GM21737 (cell line): ENCODE measurements at regions not wholly inside any gene's neighbourhood (a gene's known extent, or its start where the extent isn't known, plus 50 kb on each side); places are given as distances from the start of the nearest gene placed in this dataset.

Experiments used
- ATAC-seq: cut with Tn5 transposase; IDR thresholded peaks from one replicate; pipeline ENCODE4 v1.9.1; 2021; ENCODE audit warnings: mild to moderate bottlenecking, moderate library complexity; ENCODE audit not compliant: unreplicated experiment

DNA sequence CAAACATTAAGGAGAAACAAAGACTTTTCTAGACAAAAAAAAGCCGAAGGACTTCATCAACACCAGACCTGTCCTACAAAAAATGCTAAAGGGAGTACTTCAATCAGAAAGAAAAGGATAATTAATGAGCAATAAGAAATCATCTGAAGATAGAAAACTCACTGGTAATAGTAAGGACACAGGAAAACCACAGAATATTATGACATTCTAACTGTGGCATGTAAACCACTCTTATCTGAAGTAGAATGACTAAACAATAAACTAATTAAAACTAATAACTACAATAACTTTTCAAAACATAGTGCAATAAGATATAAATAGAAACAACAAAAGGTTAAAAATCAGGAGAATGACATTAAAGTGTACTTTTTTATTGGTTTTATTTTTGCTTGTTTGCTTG lies 584.5 kb upstream of the CCDC54 start:
- ATAC-seq: no peak

- no peak for ATAC-seq
Observed at GRCh38 chr3:106794442-106794841, 582.8 kb upstream of the CCDC54 start.

DNA sequence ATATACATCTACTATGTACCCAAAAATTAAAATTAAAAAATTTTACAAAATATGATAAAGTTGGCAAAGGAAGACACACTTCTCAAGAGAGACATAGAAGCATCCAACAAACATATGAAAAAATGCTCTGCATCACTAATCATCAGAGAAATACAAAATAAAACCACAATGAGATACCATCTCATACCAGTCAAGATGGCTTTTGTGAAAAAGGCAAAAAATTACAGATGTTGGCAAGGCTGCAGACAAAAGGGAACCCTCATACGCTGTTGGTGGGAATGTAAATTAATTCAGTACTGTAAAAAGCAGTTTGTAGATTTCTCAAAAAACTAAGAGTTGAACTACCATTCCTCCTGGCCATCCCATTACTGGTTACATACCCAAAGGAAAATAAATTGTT lies 581.7 kb upstream of the CCDC54 start:
- no peak for ATAC-seq

- no peak for ATAC-seq
Observed at GRCh38 chr3:106797461-106797860, 579.8 kb upstream of the CCDC54 start.

GRCh38 chr3:106805625-106806024 lies 571.6 kb upstream of the CCDC54 start:
- no peak for ATAC-seq

DNA sequence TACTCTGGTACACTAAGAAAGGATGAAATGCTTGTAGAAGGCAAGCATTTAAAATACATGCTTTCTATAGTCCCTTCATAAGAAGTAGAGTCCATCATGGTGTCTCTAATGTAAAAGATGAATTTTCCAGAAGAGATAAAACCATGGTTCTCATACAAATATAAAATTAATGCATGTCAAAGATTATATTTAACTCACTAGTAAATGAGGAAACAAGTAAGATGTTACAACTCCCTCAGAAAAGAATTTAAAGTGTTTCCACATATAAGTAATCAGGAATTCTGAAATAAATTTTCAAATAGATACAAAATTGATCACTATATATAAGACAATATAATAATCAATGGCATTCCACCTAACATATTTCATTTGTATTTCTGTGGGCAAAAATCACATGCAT lies 570.3 kb upstream of the CCDC54 start:
- no peak for ATAC-seq

DNA sequence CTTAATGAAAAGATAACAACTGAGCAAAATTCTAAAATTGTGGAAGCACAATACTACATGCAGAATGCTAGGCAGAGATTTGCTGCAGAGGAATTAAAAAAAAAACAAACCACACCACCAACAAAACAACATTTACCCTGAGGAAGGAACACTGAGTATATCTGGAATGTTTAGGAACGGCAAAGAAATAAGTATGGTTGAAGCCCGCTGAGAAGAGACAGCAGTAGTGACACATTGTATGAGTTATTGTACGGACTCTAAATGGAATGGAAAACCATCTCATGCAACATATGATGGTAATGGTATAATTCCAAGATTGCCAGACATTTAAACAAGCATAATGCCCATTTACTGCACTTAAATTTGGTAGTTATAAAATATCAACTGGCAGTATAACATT lies 568.2 kb upstream of the CCDC54 start:
- no peak for ATAC-seq

- ATAC-seq: no peak
Observed at GRCh38 chr3:106809623-106810299, 567.5 kb upstream of the CCDC54 start.

GRCh38 chr3:106810300-106810875 lies 566.9 kb upstream of the CCDC54 start:
- ATAC-seq: no peak

DNA sequence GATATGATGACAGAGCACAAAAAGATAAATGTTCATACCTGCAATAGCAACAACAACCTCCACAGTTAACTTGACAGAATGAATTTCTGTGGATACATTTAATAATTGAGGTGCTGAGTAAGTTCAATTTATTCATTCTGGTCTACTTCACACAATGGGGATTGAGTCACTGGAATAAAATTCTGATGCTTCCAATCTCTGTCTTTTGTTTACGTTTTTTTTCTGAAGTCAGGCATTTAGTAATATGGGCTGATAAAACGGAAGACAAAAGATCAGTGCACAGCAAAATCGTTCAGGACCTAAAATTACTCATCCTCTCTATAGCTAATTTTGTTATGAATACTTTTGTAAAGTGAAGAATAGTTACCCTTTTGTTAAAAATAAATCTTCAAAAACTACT lies 565.9 kb upstream of the CCDC54 start:
- ATAC-seq: no peak

DNA sequence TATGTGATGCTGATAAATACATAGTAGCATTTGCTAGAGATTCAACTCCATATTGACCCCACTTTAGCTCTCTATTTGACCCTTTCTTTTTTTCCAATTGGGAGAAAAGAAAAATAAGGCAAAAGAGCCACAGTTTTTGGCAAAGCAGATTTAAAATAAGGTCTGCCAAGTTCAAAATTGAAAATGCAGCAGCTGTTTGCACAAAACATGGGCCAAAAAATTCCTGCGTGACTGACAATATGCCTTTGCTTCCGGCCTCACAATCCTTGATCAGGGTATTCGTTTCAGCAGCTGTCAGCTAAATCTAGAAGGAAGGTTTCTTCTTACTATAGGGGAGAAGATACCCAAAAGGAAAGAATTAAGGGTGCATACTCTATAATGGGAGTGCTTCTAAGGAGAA lies 563.5 kb upstream of the CCDC54 start:
- ATAC-seq: no peak

DNA sequence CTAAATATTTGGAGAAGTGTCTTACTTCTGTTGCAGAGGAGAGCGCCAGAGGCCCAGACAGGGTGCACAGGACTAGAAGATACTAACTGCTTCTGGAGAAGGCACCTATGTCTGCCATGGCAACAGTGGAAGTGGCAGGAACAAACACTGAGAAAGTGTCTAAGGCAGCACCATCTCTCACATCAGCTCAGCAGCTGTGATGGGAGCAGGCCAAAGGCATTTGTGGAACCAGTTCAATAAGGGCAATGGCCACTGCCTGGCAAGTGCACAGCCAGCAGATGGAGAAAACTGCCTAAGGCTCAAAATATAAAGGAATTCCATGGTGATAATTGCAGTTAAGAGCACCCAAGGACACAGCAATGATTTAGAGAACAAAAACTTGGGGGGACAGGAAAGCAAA lies 563.0 kb upstream of the CCDC54 start:
- ATAC-seq: no peak

GRCh38 chr3:106816838-106817237 lies 560.4 kb upstream of the CCDC54 start:
- no peak for ATAC-seq

- ATAC-seq: no peak
Observed at GRCh38 chr3:106817706-106818105, 559.5 kb upstream of the CCDC54 start.

DNA sequence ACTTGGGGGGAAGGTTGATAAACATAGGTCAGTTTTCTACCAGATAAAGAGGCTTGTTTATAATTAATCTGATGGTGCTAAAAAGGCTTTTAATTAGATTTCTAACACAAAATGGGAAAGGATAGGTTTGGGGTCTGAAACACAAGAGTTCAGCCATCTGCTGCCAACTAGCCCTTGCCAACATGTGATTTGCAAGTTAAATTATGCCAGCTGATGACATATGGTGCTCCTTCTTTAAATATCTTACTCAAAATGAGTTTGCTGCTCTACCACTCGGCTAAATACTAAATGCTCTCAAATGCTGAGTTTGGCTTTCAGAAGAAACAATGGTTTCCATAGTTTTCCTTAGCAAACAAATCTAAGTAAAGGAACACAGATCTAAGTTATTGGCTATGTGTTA lies 557.8 kb upstream of the CCDC54 start:
- no peak for ATAC-seq

DNA sequence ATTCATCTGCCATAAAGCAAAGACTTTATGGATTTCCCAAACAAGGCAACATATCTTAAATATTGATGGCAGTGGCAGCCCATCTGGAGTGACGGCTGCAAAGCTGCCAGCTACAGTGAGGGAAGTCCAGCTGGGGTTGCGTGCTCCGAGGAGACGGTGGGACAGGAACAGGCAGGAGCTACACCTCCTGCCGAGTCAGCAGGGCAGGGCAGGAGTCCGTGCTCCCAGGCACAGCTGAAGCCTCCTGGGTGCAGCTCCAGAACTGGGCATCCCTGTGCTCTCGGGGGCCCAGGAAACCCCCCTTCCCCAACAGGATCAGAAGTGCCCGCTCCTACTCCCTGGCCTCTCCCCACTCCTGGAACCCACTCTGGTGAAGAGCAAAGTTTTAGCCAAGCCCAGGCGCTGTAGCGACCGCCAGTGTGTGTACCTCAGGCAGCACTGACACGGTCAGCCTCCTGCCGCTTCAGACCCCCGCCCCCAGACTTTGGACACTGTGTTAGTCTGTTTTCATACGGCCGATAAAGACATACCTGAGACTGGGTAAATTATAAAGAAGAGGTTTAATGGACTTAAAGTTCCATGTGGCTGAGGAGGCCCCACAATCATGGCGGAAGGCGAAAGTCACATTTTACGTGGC lies 556.4 kb upstream of the CCDC54 start:
- ATAC-seq: no peak

GRCh38 chr3:106821801-106822200 lies 555.4 kb upstream of the CCDC54 start:
- ATAC-seq: no peak

GRCh38 chr3:106822204-106822603 lies 555.0 kb upstream of the CCDC54 start:
- ATAC-seq: no peak

DNA sequence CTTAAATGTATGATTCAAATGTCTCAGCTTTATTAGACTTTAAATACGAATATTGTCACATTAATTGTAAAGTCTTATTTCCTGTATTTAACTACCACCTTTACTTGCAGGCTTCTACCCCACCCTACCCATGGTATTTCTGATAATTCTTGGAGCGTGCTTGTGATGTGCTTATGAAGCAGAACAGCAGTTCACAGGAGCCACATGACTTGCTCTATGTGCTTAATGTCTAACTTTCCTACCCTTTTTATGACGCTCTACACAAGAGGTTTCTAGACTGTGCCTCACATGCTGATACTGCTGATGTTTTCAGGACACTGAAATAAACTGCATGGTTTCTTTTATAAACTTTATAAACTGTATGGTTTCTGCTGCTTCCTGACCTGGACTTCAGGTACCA lies 553.5 kb upstream of the CCDC54 start:
- no peak for ATAC-seq

GRCh38 chr3:106824856-106825255 lies 552.4 kb upstream of the CCDC54 start:
- no peak for ATAC-seq

DNA sequence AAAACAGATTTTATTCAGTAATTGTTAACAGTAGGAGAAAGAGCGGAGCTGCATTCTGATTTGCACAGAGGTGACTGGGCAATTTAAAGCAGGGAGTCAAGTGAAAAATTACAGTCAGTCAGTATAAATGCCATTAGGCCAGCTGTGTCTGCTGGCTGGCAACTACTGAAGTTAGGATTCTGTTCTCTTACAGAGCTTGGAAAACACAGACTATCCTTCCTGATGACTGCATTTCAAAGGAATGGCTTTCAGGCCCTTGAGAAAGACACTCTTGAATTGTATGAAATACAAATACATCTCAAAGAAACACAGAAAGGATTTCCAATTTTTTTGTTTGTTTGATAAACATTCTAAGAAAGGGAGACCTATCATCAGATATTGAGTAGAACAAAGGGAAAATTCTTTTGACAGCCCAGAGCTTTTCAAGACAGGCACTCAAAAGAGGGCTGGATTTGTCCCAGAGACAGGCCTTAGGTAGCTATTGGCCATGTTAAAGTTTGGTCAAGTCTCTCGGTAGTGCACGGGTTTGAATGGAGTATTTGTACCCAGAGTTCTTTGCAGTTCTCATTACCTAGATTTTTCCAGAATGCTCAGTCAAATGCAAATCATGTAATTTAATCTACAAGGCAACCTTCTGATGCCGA lies 551.2 kb upstream of the CCDC54 start:
- ATAC-seq: no peak

GRCh38 chr3:106826791-106827311 lies 550.4 kb upstream of the CCDC54 start:
- ATAC-seq: no peak
